ENCODE measurements at regions not wholly inside any gene's neighbourhood (a gene's known extent, or its start where the extent isn't known, plus 50 kb on each side); places are given as distances from the start of the nearest gene placed in this dataset.

DNA sequence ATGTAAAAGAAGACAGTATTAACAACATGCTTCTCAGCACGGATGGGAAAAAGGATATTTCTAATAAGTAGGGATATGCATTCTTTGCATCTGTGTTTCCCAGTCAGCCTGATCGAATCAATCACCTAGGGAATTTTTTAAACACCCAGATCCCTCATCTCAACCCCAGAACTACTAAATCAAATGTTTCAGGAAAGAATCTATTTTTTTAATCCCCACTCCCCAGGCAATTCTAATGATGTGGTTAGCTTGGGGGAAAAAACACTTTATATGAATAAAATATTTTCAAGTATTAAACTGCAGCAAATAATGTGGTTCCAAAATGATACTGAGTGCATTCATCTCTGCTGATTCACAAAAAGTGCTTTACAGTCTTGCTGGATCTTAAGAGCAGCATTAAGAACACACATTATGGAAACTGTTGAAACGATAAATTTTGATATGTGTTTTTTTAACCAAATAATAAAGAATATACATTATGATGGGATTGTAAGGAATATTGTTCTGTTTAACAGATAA lies 68.7 kb upstream of the GUCY1A1 start:
- TF ChIP-seq, protein P1, sequence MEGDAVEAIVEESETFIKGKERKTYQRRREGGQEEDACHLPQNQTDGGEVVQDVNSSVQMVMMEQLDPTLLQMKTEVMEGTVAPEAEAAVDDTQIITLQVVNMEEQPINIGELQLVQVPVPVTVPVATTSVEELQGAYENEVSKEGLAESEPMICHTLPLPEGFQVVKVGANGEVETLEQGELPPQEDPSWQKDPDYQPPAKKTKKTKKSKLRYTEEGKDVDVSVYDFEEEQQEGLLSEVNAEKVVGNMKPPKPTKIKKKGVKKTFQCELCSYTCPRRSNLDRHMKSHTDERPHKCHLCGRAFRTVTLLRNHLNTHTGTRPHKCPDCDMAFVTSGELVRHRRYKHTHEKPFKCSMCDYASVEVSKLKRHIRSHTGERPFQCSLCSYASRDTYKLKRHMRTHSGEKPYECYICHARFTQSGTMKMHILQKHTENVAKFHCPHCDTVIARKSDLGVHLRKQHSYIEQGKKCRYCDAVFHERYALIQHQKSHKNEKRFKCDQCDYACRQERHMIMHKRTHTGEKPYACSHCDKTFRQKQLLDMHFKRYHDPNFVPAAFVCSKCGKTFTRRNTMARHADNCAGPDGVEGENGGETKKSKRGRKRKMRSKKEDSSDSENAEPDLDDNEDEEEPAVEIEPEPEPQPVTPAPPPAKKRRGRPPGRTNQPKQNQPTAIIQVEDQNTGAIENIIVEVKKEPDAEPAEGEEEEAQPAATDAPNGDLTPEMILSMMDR (IDR thresholded peaks at IDR 0.05): no peak
- TF ChIP-seq EZH2 (IDR thresholded peaks at IDR 0.05; ENCODE audit: borderline replicate concordance, insufficient read depth, low read depth, low read length, poor library complexity, severe bottlenecking): no peak
